Stimulated activated memory B cell treated with anti-CD40 and anti-IgM and Interleukin-4, amounts not matched to agents 10 μg/mL and 1 μg/mL and 100 μg/mL, for 72 hours (primary cell): ENCODE measurements at regions not wholly inside any gene's neighbourhood (a gene's known extent, or its start where the extent isn't known, plus 50 kb on each side); places are given as distances from the start of the nearest gene placed in this dataset.

ENCODE experiments used
- ATAC-seq: fragments of 150-1000 bp; cut with Tn5 transposase; 2 replicates; pipeline ENCODE4 v1.10.0; 2021
- H3K27ac Mint-ChIP-seq: one replicate; pipeline ENCODE4 v1.8.0; 2022; ENCODE audit warnings: mild to moderate bottlenecking, mixed read lengths
- H3K27me3 Mint-ChIP-seq: one replicate; pipeline ENCODE4 v1.8.0; 2022; ENCODE audit warnings: mixed read lengths
- H3K36me3 Mint-ChIP-seq: one replicate; pipeline ENCODE4 v1.8.0; 2022; ENCODE audit warnings: mixed read lengths
- H3K4me1 Mint-ChIP-seq: one replicate; pipeline ENCODE4 v1.8.0; 2022; ENCODE audit warnings: mixed read lengths
- H3K4me3 Mint-ChIP-seq: one replicate; pipeline ENCODE4 v1.8.0; 2022; ENCODE audit warnings: mild to moderate bottlenecking, moderate library complexity, mixed read lengths
- H3K9me3 Mint-ChIP-seq: one replicate; pipeline ENCODE4 v1.8.0; 2022; ENCODE audit warnings: mixed read lengths

DNA sequence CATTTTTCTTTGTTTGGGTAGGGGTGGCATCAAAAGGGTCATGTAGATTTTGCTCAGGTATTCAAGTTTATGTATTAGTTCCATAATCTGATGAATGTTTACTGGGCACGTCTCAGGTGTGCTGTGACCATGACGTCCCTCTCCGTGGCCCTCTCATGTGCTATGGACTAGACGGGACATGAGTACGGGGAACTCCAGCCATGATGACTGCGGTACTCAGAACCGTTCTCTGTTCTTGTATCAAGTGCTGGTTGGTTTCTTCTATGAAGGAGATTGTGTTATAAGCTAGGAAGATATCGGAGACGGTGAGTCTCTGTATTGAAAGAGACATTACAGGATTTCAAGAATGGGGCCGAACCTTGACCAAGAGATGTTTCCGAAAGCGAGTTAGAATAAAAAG is 116.5 kb upstream of the ADARB2 start:
- Mint-ChIP-seq H3K27ac (no peak overlapping the region), H3K36me3 (no peaks in the 10 kb centered on the region), H3K27me3 (no peaks in the 10 kb centered on the region), H3K4me1 (no peaks in the 10 kb centered on the region), H3K9me3 (peaks cover 3% of the 10 kb centered on the region), H3K4me3 (no peak overlapping the region)
- no peak for ATAC-seq

- H3K9me3 Mint-ChIP-seq, result peaks cover 6% of the 10 kb centered on the region
Observed at GRCh38 chr10:1852841-1853240, 115.5 kb upstream of the ADARB2 start.

DNA sequence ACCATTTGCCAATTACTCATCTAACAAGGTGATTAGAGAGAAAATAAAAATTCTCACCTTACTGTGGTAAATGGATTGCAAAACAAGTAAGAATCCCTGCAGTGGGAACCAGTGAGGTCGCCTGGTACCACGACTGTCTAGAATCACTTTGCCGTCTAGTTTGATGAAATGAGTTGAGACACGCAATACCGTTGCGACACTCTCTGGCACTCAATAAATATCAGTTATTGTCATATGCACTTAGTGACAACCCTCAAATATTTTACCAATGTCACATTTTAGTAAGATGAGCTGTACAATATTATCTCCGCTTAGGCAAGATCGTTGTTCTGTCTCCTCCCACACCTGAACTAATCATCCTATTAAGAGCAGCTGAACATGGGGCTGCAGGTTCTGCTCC is 114.4 kb upstream of the ADARB2 start:
- Mint-ChIP-seq H3K36me3 (no peaks in the 10 kb centered on the region), H3K27ac (no peak overlapping the region), H3K9me3 (peaks cover 6% of the 10 kb centered on the region), H3K4me3 (no peak overlapping the region), H3K4me1 (no peaks in the 10 kb centered on the region), H3K27me3 (no peaks in the 10 kb centered on the region)
- ATAC-seq, result no peak

More at GRCh38 chr10:1852841-1853240, 115.5 kb upstream of the ADARB2 start:
- Mint-ChIP-seq H3K27me3 (no peaks in the 10 kb centered on the region), H3K4me1 (no peaks in the 10 kb centered on the region), H3K27ac (no peak overlapping the region), H3K36me3 (no peaks in the 10 kb centered on the region), H3K4me3 (no peak overlapping the region)
- ATAC-seq, result no peak

DNA sequence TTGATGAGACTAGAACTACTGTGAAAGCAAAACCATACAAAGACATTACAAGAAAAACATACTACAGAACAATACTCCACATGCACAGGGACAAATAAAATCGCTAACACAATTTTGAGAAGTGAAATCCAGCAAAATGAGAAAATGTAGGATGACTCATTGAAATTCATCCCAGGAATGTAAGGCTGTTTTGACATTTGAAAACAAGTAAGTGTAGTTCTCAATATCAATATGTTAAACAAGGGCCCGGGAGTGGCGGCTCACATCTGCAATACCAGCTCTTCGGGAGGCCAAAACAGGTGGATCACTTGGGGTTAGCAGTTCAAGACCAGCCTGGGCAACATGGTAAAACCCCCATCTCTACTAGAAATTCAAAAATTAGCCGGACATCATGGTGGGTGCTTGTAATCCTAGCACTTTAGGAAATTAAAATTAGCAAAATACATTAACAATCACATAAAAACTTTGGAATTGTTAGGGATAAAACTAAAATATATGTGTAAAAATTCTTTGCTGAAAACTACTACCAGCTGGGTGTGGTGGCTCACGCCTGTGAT is 113.7 kb upstream of the ADARB2 start:
- Mint-ChIP-seq H3K27ac (no peak overlapping the region), H3K4me3 (no peak overlapping the region), H3K4me1 (no peaks in the 10 kb centered on the region), H3K9me3 (peaks cover 6% of the 10 kb centered on the region), H3K36me3 (no peaks in the 10 kb centered on the region), H3K27me3 (no peaks in the 10 kb centered on the region)
- ATAC-seq, result no peak

DNA sequence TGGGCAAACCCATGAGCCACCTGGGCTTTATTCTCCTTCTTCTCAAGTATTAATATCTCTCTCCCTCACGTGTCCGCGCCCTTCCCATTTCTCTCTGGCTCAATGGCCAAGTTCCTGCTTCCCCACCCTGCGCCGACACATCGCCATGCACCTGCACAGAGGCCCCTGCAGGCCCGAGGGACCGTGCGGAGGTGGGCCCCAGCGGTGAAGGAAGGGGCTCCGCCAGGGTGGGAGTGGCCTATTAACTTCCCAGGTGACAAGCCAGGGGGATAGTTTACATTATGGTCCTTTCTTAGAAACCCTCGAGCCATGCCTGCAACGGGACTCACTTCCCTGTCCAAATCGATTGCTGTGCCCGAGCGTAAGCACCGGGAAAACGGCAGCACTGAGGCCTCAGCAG is 110.0 kb upstream of the ADARB2 start:
- Mint-ChIP-seq H3K9me3 (peaks cover 6% of the 10 kb centered on the region), H3K36me3 (no peaks in the 10 kb centered on the region), H3K27me3 (no peaks in the 10 kb centered on the region), H3K4me3 (no peak overlapping the region), H3K4me1 (no peaks in the 10 kb centered on the region), H3K27ac (no peak overlapping the region)
- ATAC-seq, result no peak

- Mint-ChIP-seq H3K36me3 (no peaks in the 10 kb centered on the region), H3K9me3 (peaks cover 6% of the 10 kb centered on the region), H3K4me3 (no peak overlapping the region), H3K27ac (no peak overlapping the region), H3K4me1 (no peaks in the 10 kb centered on the region), H3K27me3 (no peaks in the 10 kb centered on the region)
- ATAC-seq, result no peak
Observed at GRCh38 chr10:1846032-1846431, 108.7 kb upstream of the ADARB2 start.

GRCh38 chr10:1841759-1842158 is 104.4 kb upstream of the ADARB2 start:
- H3K4me1 Mint-ChIP-seq, result no peaks in the 10 kb centered on the region
- H3K27me3 Mint-ChIP-seq, result peaks cover under 1% of the 10 kb centered on the region
- H3K9me3 Mint-ChIP-seq, result no peaks in the 10 kb centered on the region
- H3K36me3 Mint-ChIP-seq, result no peaks in the 10 kb centered on the region
- H3K4me3 Mint-ChIP-seq, result no peak overlapping the region
- H3K27ac Mint-ChIP-seq, result no peak overlapping the region
- no peak for ATAC-seq

DNA sequence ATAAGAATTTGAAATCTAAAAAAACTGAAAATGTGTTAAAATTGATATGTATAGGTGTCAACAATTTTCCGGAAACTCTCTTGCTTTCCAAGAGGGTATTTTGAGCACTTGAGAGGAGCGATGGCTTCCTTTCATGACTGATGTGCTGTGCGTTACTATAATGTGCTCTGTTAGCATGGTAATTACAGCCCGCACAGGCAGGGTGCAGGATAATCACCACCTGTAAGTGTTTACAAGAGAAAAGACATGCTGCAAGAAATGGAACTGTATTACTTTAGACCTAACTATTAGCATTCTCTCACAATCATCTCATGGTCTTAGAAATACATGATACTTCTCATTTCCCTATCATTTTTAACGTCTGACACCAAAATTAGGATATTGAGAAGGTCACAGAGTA is 92.4 kb upstream of the ADARB2 start:
- H3K4me3 Mint-ChIP-seq, result no peak overlapping the region
- peaks cover 20% of the 10 kb centered on the region for H3K27me3 Mint-ChIP-seq
- H3K36me3 Mint-ChIP-seq, result no peaks in the 10 kb centered on the region
- H3K4me1 Mint-ChIP-seq, result peaks cover 8% of the 10 kb centered on the region
- no peak for ATAC-seq
- no peak overlapping the region for H3K27ac Mint-ChIP-seq
- peaks cover 2% of the 10 kb centered on the region for H3K9me3 Mint-ChIP-seq

DNA sequence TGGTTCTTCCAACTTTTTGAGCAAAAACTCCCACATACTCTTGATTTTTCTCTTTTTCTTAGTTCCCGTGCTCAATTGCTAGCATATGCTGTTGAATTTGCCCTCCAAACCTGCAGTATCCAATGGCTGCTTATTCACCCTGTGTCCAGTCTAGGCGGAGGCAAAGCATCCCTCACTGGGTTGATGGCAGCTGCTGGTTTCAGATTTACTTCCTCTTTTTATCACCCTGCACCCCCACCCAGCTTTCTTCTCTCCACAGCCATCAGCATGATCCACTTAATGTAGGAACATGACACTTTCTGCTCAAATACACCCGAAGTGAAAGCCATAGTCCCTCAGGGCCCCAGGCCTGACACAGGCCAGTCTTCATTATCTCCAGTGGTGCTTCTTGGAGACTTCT is 87.6 kb upstream of the ADARB2 start:
- no peak overlapping the region for H3K27ac Mint-ChIP-seq
- peaks cover 27% of the 10 kb centered on the region for H3K27me3 Mint-ChIP-seq
- H3K36me3 Mint-ChIP-seq, result no peaks in the 10 kb centered on the region
- H3K9me3 Mint-ChIP-seq, result peaks cover 8% of the 10 kb centered on the region
- ATAC-seq, result peak; percentile 78
- H3K4me1 Mint-ChIP-seq, result peaks cover 10% of the 10 kb centered on the region
- H3K4me3 Mint-ChIP-seq, result no peak overlapping the region

DNA sequence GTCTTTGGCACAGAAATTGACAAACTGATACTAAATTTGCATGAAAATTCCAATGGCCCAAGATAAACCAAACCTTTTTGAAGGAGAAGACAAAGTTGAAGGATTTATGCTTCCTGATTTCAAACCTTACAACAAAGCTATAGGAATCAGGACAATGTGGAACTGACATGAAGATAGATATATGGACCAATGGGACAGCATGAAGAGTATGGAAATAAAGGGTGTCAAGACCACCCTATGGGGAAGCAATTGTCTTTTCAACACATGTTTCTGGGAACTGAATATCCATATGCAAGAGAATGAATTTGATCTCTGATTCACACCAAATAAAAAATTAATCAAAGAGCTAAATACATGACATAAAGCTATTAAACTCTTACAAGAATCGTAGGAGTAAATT is 77.2 kb upstream of the ADARB2 start:
- Mint-ChIP-seq H3K4me3 (no peak overlapping the region), H3K27me3 (no peaks in the 10 kb centered on the region), H3K9me3 (peaks cover 9% of the 10 kb centered on the region), H3K27ac (no peak overlapping the region), H3K4me1 (no peaks in the 10 kb centered on the region), H3K36me3 (no peaks in the 10 kb centered on the region)
- ATAC-seq, result no peak

DNA sequence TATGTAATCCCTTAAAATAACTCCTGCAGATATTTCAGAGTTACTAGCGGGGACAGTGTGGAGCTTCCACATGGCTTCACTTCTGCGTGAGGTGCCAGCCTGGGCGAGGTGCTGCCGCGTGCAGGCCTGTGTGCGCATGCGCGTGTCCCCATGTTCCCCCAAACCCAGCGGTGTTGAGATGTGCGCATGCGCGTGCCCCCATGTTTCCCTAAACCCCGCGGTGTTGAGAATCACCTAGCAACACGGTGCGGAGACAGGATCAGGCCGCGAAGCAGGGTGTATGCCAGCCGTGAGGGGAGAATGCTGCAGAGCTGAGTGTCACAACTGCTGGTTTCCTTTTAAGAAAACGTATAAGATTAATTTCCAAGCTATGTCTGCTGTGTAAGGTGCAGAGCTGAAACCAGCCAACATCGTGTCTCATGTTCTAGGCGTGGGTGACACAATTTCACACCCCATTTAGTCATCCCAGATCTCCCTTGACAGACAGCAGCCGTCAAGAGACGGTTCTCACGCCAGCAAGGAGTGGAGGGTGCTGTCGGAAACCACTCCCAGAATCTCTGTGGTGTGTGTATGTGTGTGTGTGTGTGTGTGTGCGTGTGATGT is 71.9 kb upstream of the ADARB2 start:
- peak; percentile 43 for ATAC-seq
- no peaks in the 10 kb centered on the region for H3K36me3 Mint-ChIP-seq

GRCh38 chr10:1807924-1808323 is 70.6 kb upstream of the ADARB2 start:
- H3K4me1 Mint-ChIP-seq, result no peaks in the 10 kb centered on the region
- H3K36me3 Mint-ChIP-seq, result no peaks in the 10 kb centered on the region
- H3K27me3 Mint-ChIP-seq, result peaks cover 23% of the 10 kb centered on the region
- no peak overlapping the region for H3K4me3 Mint-ChIP-seq
- H3K9me3 Mint-ChIP-seq, result no peaks in the 10 kb centered on the region
- H3K27ac Mint-ChIP-seq, result no peak overlapping the region
- no peak for ATAC-seq

More for the DNA sequence above, 71.9 kb upstream of the ADARB2 start:
- Mint-ChIP-seq H3K9me3 (no peaks in the 10 kb centered on the region), H3K4me3 (peak overlapping the region; percentile 25), H3K27ac (no peak overlapping the region), H3K27me3 (peaks cover 17% of the 10 kb centered on the region), H3K4me1 (no peaks in the 10 kb centered on the region)

- peak; percentile 24 for ATAC-seq
- Mint-ChIP-seq H3K4me1 (no peaks in the 10 kb centered on the region), H3K27me3 (peaks cover 23% of the 10 kb centered on the region), H3K36me3 (no peaks in the 10 kb centered on the region), H3K9me3 (no peaks in the 10 kb centered on the region), H3K27ac (no peak overlapping the region), H3K4me3 (no peak overlapping the region)
Observed at GRCh38 chr10:1807196-1807595, 69.9 kb upstream of the ADARB2 start.

DNA sequence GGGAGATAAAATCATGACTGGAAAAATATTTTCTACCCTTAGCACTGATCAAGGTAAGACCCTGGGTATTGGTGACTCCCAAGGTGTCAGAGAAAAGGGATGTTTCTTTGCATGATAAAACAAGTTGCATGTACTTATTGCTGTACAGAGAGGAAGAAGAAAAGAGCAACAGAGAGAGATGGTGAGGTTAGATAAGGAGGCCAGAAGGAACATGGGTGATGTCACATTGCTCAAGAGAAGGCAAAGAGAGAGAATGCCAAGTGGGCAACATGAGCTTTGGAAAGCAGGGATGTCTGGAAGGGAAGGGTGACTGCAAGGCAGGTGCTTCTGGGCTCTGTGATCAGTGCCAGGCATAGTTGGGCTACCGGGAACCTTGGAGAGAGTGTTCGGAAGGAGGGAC is 65.1 kb upstream of the ADARB2 start:
- ATAC-seq, result no peak
- Mint-ChIP-seq H3K36me3 (no peaks in the 10 kb centered on the region), H3K9me3 (peaks cover 5% of the 10 kb centered on the region), H3K4me1 (no peaks in the 10 kb centered on the region), H3K27ac (no peak overlapping the region), H3K27me3 (peaks cover 24% of the 10 kb centered on the region), H3K4me3 (no peak overlapping the region)

DNA sequence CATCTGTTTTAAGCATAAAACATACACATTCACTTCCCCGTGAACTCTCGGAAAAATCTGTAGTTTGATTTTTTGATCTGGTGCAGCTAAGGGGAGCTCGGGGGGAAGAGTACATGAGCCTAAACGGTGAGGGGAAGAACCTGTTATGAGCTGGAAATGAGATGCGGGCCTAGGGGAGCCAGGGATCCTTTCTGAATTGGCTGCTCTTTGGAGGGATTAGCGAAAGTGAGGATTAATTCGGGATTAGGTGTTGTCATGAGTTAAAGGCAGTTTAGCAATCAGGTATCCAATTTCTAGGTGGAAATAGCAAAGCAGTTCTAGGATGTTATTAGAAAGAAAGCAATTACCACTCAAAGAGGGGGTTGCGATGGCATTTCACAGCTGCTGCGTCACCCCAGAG is 51.1 kb upstream of the ADARB2 start:
- ATAC-seq, result no peak
- Mint-ChIP-seq H3K4me1 (no peaks in the 10 kb centered on the region), H3K27me3 (peaks cover 20% of the 10 kb centered on the region), H3K9me3 (no peaks in the 10 kb centered on the region), H3K27ac (no peak overlapping the region), H3K4me3 (no peak overlapping the region), H3K36me3 (no peaks in the 10 kb centered on the region)
